ENCODE measurements at regions not wholly inside any gene's neighbourhood (a gene's known extent, or its start where the extent isn't known, plus 50 kb on each side); places are given as distances from the start of the nearest gene placed in this dataset.
"Not testable (repeated sequence)": the region's sequence is repeated elsewhere in the genome, so short reads cannot be mapped to it uniquely, and the experiment has no call there.

- not testable (repeated sequence) for TF ChIP-seq CTCF (IDR thresholded peaks at IDR 0.05); POLR2AphosphoS5 (IDR thresholded peaks at IDR 0.05); POLR2A (IDR thresholded peaks at IDR 0.05); EP300 (IDR thresholded peaks at IDR 0.05; ENCODE audit: low read depth)
Observed at GRCh38 chr10:4221310-4221709, 436.3 kb upstream of the KLF6 start.
